Caki2 (cell line): ENCODE measurements at regions not wholly inside any gene's neighbourhood (a gene's known extent, or its start where the extent isn't known, plus 50 kb on each side); places are given as distances from the start of the nearest gene placed in this dataset.
A peak's percentile ranks its signal among the peaks of the same experiment; 100 is the strongest.
"Not testable (repeated sequence)": the region's sequence is repeated elsewhere in the genome, so short reads cannot be mapped to it uniquely, and the experiment has no call there.

Experiments
- DNase-seq: peaks from one replicate; pipeline ENCODE4 v3.0.0-alpha.2; 2015; ENCODE audit warnings: low read depth
- in situ Hi-C: cut with HindIII; loops from 2 replicates; pipeline ENCODE4 v1.10.0; 2016; ENCODE audit warnings: low sequenced_read_pairs, low pct_unique_long_range_greater_than_20kb, mixed read lengths

DNA sequence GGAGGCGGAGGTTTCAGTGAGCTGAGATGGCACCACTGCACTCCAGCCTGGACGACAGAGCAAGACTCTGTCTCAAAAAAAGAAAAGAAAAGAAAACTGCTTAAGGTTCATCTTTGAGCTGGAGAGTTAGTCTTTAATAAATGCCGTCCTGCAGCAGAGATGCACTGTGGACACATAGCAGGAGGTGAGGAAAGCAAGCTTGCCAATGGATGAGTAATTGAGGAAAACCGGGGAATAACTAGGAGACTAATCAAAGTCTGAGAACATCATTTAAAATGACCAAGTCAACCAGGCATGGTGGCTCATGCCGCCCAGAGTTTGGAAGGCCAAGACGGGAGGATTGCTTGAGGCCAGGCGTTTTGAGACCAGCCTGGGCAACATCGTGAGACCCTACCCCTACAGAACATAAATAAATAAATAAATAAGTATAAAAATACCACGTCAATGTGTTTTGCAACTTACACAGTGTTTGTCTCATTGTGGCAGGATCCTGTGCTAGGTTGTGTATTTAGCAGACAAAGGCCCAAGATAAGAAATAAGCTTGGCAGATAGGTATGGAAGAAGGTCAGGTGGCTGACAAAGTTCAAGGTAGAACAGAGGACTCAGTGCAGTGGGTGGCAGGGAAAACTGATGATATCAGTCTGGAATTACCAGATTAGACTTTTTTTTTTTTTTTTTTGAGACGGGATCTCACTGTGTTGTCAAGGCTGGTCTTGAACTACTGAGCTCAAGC, 115.7 kb upstream of the KMT2C start:
- in situ Hi-C loops, result no loop called here
- no peak for DNase-seq

DNA sequence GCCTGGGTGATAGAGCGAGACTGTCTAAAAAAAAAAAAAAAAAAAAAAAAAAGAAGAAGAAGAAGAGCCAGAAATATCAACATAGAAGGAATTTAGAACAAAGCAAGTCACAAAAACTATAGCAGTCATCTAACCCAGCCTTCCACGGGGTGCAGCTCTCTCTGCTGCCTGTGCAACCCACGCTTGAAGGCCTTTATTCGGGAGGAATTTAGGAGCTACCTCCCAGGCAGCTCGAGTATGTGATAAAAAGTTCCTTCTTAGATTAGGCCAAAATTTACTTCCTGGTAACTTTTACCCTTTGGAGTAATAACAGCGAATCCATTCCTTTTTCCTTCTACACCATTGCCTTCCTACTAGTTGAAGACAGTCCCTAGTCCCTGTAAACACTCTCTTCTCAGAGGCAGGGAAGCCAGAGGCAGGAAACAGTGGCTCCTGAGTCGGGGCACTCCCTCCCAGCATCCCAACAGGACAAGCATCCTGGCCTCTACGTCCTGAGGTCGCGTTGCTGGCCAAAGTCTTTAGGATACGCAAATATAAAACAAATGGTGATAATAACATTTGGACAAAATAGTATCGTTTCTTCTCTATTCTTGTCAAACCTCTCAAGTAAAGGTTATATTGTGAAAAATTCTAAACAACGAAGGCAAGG, 109.3 kb upstream of the KMT2C start:
- DNase-seq, result no peak
- in situ Hi-C loops, result no loop called here

DNA sequence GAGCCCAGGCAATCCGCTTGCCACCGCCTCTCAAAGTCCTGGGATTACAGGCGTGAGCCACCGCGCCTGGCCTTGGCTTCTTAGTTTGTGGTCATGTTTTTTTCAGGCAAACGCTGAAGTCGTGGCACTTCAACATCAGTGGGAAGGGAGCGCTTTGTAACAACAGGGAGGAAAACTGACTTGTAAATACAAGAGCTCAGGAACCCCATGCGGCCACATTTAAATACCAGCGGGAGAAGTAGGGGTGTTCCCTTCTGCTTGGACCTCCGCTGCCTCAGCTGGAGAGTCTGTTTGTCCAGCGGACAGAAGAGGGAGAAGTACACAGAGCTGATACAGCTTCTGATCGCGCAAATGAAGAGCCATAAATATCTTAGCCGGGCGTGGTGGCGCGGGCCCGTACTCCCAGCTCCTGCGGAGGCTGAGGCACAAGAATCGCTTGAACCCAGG, 108.7 kb upstream of the KMT2C start:
- in situ Hi-C loops, result no loop called here
- DNase-seq, result no peak

DNA sequence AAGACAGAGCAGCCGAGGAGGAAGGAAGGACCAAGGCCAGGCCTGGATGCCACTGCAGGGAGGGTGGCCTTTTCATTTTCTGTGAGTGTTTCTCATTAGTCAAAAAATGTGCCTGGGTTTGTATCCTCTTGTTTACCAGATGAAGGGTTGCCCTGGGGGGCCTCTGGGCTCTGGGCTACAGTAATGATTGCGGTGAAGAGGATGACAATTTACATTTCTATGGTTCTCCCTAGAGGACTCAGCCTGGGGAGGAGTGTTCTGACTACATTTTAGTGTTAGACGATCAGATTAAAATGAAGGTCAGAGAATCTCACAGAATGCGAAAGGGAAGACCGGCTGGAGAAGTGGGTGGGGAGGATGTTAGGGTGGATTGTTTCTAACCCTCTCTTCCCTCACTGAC, 108.0 kb upstream of the KMT2C start:
- in situ Hi-C loops, result no loop called here

GRCh38 chr7:152541892-152542291, 106.1 kb upstream of the KMT2C start:
- DNase-seq, result no peak
- in situ Hi-C loops, result no loop called here

More for the DNA sequence above, 108.0 kb upstream of the KMT2C start:
- DNase-seq, result no peak

GRCh38 chr7:152539190-152539495, 103.3 kb upstream of the KMT2C start:
- DNase-seq, in situ Hi-C loops: not testable (repeated sequence)

GRCh38 chr7:152538346-152539189, 102.8 kb upstream of the KMT2C start:
- in situ Hi-C loops, DNase-seq: not testable (repeated sequence)

- in situ Hi-C loops, result no loop called here
- DNase-seq, result no peak
These were observed 101.8 kb upstream of the KMT2C start for GRCh38 chr7:152537639-152538038.

DNA sequence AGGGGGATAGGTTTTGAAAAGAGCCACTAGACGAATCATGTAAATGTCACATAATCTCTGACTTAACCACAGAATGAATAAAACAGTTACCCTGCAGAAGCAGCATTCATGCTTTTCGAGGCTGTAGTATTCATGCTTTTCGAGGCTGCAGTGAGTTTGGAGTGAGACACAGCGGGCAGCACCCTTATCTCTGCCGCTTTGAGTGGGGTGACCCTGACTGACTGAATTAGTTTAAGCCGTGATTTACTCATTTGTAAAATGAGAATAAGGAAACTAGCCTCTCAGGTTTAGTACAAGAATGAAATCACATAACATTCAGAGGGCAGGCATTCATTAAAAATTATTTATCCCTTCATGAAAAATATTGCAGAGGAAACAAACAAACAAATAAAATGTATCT, 92.8 kb upstream of the KMT2C start:
- no peak for DNase-seq
- in situ Hi-C loops, result no loop called here

GRCh38 chr7:152527610-152528032, 91.8 kb upstream of the KMT2C start:
- DNase-seq, result no peak
- in situ Hi-C loops, result no loop called here

DNA sequence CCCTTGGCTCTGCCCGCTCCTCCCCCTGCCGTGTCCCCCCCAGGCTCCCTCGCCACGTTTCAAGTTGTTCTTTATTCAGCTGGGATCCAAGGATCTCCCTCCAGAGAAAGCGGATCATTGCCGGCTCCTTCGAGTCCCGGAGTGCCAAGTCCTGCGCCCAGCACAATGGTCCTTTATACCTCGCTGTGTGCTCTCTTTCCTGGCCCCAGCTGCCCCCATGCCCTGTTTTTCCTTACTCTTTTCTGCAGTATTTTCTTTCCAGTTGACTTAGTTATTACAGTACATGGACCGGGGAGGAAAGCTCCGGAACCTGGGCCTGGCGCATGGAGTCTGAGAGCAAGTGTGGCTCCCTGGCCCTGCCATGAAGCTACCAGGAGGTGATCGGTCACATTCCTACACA, 88.1 kb upstream of the KMT2C start:
- in situ Hi-C loops, result no loop called here
- no peak for DNase-seq

DNA sequence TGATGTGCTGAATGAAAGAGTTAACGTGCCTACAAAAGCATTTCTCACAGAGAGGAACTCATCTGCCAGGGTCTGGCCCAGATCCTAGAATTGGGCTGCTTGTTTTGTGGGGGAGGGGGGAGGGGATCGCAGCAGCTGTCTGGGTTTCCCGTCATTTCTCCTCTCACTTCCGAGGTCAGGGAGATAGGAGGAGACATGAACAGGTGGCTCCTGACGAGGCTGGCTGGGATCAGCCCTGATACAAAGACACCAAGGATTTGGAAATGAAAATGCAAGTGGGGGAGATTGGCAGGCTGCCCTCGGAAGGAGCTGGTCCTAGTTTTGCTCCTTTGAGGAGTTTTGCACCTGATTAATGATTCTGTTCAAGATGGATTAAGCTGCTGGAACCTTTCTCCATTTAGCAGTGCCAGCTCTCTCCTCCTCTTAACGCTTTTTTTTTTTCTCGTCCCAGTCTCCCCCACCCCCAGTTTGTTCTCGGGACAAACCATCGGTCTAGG, 86.8 kb upstream of the KMT2C start:
- in situ Hi-C loops, result no loop called here
- no peak for DNase-seq

DNA sequence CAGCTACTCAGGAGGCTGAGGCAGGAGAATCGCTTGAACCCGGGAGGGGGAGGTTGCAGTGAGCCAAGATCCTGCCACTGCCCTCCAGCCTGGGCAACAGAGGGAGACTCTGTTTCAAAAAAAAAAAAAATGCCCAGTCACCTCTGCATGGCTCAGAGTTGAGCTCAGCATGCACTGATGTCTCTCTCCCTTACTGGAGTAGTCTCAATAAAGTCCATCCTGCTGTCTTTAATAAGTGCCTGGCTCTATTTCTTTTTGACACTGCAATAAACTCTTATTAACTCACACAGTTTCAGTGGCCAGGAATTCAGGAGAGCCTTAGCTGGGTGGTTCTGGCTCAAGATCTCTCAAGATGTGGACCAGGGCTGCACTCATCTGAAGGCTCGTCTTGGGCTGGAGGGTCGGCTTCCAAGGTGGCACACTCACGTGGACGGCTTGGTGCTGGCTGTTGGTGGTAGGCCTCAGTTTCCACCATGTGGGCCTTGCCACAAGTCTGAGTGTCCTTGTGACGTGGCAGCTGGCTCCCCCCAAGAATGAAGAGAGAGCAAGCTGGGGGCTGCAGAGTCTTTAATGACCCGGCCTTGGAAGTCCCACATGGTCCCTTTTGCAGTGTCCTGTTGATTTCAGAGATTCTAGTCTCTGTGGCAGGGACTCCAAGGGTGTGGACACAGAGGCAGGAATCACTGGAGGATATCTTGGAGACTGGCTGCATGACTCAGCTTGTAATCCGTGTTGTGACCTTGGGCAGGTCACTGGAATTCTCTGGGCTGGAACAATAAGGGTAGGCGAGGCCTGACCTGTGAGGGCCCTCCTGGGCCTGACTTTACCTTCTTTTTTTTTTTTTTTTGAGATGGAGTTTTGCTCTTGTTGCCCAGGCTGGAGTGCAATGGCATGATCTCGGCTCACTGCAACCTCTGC, 85.9 kb upstream of the KMT2C start:
- peak; percentile 50 for DNase-seq
- in situ Hi-C loops, result no loop called here

GRCh38 chr7:152520861-152521302, 85.1 kb upstream of the KMT2C start:
- in situ Hi-C loops, result no loop called here
- peak; percentile 16 for DNase-seq

GRCh38 chr7:152519290-152519689, 83.5 kb upstream of the KMT2C start:
- no peak for DNase-seq
- in situ Hi-C loops, result no loop called here

DNA sequence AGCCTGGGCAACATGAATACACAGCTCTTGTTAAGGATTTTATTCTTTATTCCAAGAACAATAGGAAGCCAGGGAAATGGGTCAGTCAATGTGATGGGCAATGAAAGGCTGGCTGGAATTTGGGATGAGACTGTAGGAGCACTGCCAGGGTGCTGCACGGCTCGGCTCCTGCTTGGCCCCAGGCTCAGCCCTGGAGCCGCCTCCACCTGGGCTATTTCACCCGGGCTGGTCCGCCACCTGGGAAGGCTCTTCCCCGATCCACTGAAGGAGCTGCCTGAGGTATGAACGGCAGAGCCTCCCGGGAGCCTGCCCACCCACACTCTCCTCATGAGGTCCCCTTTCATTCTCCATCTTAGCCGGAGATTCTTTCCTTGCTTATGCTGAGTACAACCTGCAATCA, 80.4 kb upstream of the KMT2C start:
- in situ Hi-C loops, result no loop called here

DNA sequence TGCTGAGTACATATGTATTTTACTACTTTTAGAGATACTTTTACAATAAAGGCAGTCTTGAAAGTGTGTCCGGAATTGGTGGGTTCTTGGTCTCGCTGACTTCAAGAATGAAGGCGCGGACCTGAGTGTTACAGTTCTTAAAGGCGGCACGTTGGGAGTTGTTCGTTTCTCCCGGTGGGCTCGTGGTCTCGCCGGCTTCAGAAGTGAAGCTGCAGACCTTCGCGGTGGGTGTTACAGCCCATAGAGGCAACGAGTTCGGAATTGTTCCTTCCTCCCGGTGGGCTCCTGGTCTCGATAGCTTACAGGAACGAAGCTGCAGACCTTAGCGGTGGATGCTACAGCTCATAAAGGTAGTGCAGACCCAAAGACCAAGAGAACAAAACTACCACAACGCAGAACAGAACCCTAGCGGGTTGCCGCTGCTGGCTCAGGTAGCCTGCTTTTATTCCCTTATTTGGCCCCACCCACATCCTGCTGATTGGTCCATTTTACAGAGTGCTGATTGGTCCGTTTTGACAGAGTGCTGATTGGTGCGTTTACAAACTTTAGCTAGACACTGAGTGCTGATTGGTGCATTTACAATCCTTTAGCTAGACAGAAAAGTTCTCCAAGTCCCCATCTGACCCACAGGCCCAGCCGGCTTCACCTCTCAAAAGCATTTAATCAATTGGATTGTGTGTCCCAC, 79.6 kb upstream of the KMT2C start:
- DNase-seq, in situ Hi-C loops: not testable (repeated sequence)

More for the DNA sequence above, 80.4 kb upstream of the KMT2C start:
- no peak for DNase-seq

- in situ Hi-C loops, result no loop called here
- no peak for DNase-seq
These were observed 78.9 kb upstream of the KMT2C start for GRCh38 chr7:152514771-152515105.
